Gastrocnemius medialis (tissue), 4 donors: ENCODE measurements at regions not wholly inside any gene's neighbourhood (a gene's known extent, or its start where the extent isn't known, plus 50 kb on each side); places are given as distances from the start of the nearest gene placed in this dataset.

Experiments used
- POLR2A ChIP-seq, 2 donors: fragments of 450-650 bp; IDR thresholded peaks; one replicate each; pipeline ENCODE4 v1.6.1; 2017; ENCODE audit warnings: antibody characterized with exemption in 2 of 2, mild to moderate bottlenecking in 2 of 2, moderate library complexity in 2 of 2
- TF ChIP-seq, protein P1 (sequence below), 5 experiments: fragments of 450-650 bp in 3 of 5; fragments of 200-600 bp in 2 of 5; sonication (generic) in 2 of 5; IDR thresholded peaks in 4 of 5; conservative IDR thresholded peaks in 1 of 5; 1 replicate in 4 of 5; 2 replicates in 1 of 5; pipeline ENCODE4 v1.5.1; 2016 to 2019; ENCODE audit warnings: antibody characterized with exemption in 5 of 5, mild to moderate bottlenecking in 3 of 5, moderate library complexity in 3 of 5

DNA sequence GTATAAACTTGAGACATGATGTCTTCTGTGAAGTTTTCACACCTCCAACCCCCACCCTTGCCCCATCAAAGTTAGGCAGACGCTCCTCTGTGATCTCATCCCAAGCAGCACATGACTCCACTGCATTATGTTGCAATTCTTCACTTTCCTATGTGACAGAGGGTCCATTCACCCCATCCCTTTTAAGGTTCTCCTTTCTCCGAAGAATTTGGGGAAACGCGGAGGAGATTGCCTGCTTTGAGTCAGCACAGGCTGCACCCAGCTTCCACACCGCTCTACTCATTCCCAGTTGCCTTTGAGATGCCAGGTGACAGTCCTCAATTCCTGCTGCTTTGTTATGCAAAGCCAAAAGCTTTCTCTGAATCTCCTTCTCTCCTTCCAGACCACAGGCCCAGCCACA is 61.8 kb downstream of the PHLDA1 start:
- TF ChIP-seq, protein P1, sequence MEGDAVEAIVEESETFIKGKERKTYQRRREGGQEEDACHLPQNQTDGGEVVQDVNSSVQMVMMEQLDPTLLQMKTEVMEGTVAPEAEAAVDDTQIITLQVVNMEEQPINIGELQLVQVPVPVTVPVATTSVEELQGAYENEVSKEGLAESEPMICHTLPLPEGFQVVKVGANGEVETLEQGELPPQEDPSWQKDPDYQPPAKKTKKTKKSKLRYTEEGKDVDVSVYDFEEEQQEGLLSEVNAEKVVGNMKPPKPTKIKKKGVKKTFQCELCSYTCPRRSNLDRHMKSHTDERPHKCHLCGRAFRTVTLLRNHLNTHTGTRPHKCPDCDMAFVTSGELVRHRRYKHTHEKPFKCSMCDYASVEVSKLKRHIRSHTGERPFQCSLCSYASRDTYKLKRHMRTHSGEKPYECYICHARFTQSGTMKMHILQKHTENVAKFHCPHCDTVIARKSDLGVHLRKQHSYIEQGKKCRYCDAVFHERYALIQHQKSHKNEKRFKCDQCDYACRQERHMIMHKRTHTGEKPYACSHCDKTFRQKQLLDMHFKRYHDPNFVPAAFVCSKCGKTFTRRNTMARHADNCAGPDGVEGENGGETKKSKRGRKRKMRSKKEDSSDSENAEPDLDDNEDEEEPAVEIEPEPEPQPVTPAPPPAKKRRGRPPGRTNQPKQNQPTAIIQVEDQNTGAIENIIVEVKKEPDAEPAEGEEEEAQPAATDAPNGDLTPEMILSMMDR (IDR thresholded peaks at IDR 0.05 in 4 of 5, conservative IDR thresholded peaks at IDR 0.05 in 1 of 5) = no peak
- no peak for TF ChIP-seq POLR2A (IDR thresholded peaks at IDR 0.05)
